ENCODE measurements at regions not wholly inside any gene's neighbourhood (a gene's known extent, or its start where the extent isn't known, plus 50 kb on each side); places are given as distances from the start of the nearest gene placed in this dataset.

GRCh38 chr22:49620666-49621065 lies 207.0 kb downstream of the BRD1 start:
- no peak for TF ChIP-seq CTCF (IDR thresholded peaks at IDR 0.05; ENCODE audit: low read depth, low read length, missing control alignments)

GRCh38 chr22:49620003-49620556 lies 207.6 kb downstream of the BRD1 start:
- no peak for DNase-seq (ENCODE audit: low read depth)
- TF ChIP-seq CTCF (IDR thresholded peaks at IDR 0.05; ENCODE audit: low read depth, low read length, missing control alignments): no peak
- H3K4me3 ChIP-seq (ENCODE audit: low read depth, low read length): no peak overlapping the region

More at GRCh38 chr22:49620666-49621065, 207.0 kb downstream of the BRD1 start:
- DNase-seq (ENCODE audit: low read depth): no peak
- H3K4me3 ChIP-seq (ENCODE audit: low read depth, low read length): no peak overlapping the region

DNA sequence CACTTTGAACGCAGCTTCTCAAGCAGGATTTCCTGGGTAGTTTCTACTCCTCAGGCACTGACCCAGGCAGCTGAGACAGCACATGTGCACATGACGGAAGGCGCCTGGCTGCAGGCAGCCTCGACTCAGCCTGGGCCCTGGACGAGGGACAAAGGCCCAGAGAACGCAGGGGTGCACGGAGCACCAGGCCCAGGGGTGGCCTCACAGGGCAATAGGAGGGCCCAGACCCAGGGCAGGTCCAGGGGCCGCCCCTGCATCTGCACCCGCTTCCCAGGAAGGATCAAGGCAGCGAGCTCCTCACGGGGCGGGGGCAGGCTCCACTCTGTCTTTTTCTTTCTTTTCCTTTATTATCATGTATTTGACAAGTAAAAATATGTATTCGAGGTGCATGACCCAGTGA lies 208.4 kb downstream of the BRD1 start:
- no peak for TF ChIP-seq CTCF (IDR thresholded peaks at IDR 0.05; ENCODE audit: low read depth, low read length, missing control alignments)
- no peak for DNase-seq (ENCODE audit: low read depth)
- H3K4me3 ChIP-seq (ENCODE audit: low read depth, low read length): no peak overlapping the region

DNA sequence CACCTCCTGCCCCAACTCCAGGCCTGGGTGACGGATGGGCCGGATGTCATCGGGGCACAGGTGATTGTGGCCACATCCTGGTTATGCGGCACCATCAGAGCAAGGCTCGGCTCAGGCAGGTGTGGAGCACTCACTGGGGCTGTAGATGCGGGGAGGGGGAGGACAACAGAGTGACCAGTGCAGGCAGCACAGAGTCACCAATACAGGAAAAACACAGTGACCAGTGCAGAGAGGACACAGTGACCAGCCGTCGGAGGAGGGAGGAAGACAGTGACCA lies 209.1 kb downstream of the BRD1 start:
- no peak overlapping the region for H3K4me3 ChIP-seq (ENCODE audit: low read depth, low read length)
- no peak for DNase-seq (ENCODE audit: low read depth)
- no peak for TF ChIP-seq CTCF (IDR thresholded peaks at IDR 0.05; ENCODE audit: low read depth, low read length, missing control alignments)

- no peak for TF ChIP-seq CTCF (IDR thresholded peaks at IDR 0.05; ENCODE audit: low read depth, low read length, missing control alignments)
- DNase-seq (ENCODE audit: low read depth): no peak
- H3K4me3 ChIP-seq (ENCODE audit: low read depth, low read length): no peak overlapping the region
Measured at GRCh38 chr22:49617866-49618676, 209.6 kb downstream of the BRD1 start.

DNA sequence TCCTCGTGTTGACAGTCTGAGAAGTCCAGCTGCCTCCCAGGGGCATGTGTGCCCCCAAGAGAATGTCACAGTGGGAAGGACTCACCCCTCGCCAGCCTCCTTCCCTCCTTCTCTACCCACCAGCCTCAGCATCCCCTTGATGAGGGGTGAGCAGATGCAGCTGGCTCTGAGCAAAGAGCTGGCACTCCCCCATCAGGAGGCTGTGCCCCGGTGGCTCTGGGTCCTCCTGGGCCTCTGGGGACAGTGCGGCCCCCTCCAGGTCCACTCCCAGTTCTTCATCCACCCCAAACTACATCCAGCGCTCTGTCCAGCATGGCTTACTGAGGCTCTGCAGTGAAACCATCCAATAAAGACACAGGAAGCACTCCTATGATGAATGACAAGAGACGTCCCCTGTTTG lies 210.4 kb downstream of the BRD1 start:
- no peak overlapping the region for H3K4me3 ChIP-seq (ENCODE audit: low read depth, low read length)
- no peak for TF ChIP-seq CTCF (IDR thresholded peaks at IDR 0.05; ENCODE audit: low read depth, low read length, missing control alignments)
- no peak for DNase-seq (ENCODE audit: low read depth)
